ENCODE measurements at regions not wholly inside any gene's neighbourhood (a gene's known extent, or its start where the extent isn't known, plus 50 kb on each side); places are given as distances from the start of the nearest gene placed in this dataset.

- Histone ChIP-seq H3K4me1 (ENCODE audit: control insufficient read depth in 1 of 2, insufficient read depth in 1 of 2, low read depth in 1 of 2, low read length in 1 of 2) (no peaks in the 10 kb centered on the region), H3K27ac (no peak overlapping the region), H3K4me3 (ENCODE audit: low read depth in 1 of 2, low read length in 1 of 2) (no peak overlapping the region), H3K27me3 (no peaks in the 10 kb centered on the region), H3K9me3 (no peaks in the 10 kb centered on the region), H3K36me3 (no peaks in the 10 kb centered on the region)
- no peak for TF ChIP-seq CTCF (IDR thresholded peaks at IDR 0.05)
Measured at GRCh38 chr2:180682871-180683270, 297.5 kb upstream of the UBE2E3 start.

- no peaks in the 10 kb centered on the region for H3K9me3 ChIP-seq
- TF ChIP-seq CTCF (IDR thresholded peaks at IDR 0.05): no peak
- no peaks in the 10 kb centered on the region for H3K36me3 ChIP-seq
- H3K4me3 ChIP-seq (ENCODE audit: low read depth in 1 of 2, low read length in 1 of 2): no peak overlapping the region
- H3K27ac ChIP-seq: no peak overlapping the region
- no peaks in the 10 kb centered on the region for H3K4me1 ChIP-seq (ENCODE audit: control insufficient read depth in 1 of 2, insufficient read depth in 1 of 2, low read depth in 1 of 2, low read length in 1 of 2)
- no peaks in the 10 kb centered on the region for H3K27me3 ChIP-seq
Measured at GRCh38 chr2:180679693-180680092, 300.7 kb upstream of the UBE2E3 start.

GRCh38 chr2:180678625-180678972 is 301.8 kb upstream of the UBE2E3 start:
- Histone ChIP-seq H3K27ac (no peak overlapping the region), H3K27me3 (no peaks in the 10 kb centered on the region), H3K4me1 (ENCODE audit: control insufficient read depth in 1 of 2, insufficient read depth in 1 of 2, low read depth in 1 of 2, low read length in 1 of 2) (no peaks in the 10 kb centered on the region), H3K4me3 (ENCODE audit: low read depth in 1 of 2, low read length in 1 of 2) (no peak overlapping the region), H3K9me3 (no peaks in the 10 kb centered on the region), H3K36me3 (no peaks in the 10 kb centered on the region)
- no peak for TF ChIP-seq CTCF (IDR thresholded peaks at IDR 0.05)

GRCh38 chr2:180677930-180678624 is 302.3 kb upstream of the UBE2E3 start:
- no peaks in the 10 kb centered on the region for H3K4me1 ChIP-seq (ENCODE audit: control insufficient read depth in 1 of 2, insufficient read depth in 1 of 2, low read depth in 1 of 2, low read length in 1 of 2)
- H3K27me3 ChIP-seq: no peaks in the 10 kb centered on the region
- no peak overlapping the region for H3K27ac ChIP-seq
- TF ChIP-seq CTCF (IDR thresholded peaks at IDR 0.05): no peak
- no peak overlapping the region for H3K4me3 ChIP-seq (ENCODE audit: low read depth in 1 of 2, low read length in 1 of 2)
- H3K36me3 ChIP-seq: no peaks in the 10 kb centered on the region
- no peaks in the 10 kb centered on the region for H3K9me3 ChIP-seq

GRCh38 chr2:180677200-180677599 is 303.2 kb upstream of the UBE2E3 start:
- Histone ChIP-seq H3K4me1 (ENCODE audit: control insufficient read depth in 1 of 2, insufficient read depth in 1 of 2, low read depth in 1 of 2, low read length in 1 of 2) (no peaks in the 10 kb centered on the region), H3K9me3 (no peaks in the 10 kb centered on the region), H3K4me3 (ENCODE audit: low read depth in 1 of 2, low read length in 1 of 2) (no peak overlapping the region), H3K36me3 (no peaks in the 10 kb centered on the region), H3K27me3 (no peaks in the 10 kb centered on the region), H3K27ac (no peak overlapping the region)
- no peak for TF ChIP-seq CTCF (IDR thresholded peaks at IDR 0.05)

Measured in neutrophil (primary cell).